SK-N-SH (cell line): ENCODE measurements at regions not wholly inside any gene's neighbourhood (a gene's known extent, or its start where the extent isn't known, plus 50 kb on each side); places are given as distances from the start of the nearest gene placed in this dataset.

Experiments
- CTCF ChIA-PET: fragments of 300-600, 350-600 bp; formaldehyde crosslinking; extraction: SDS; loops from one replicate; lab custom pipeline; 2021; lab: Yijun Ruan, JAX
- POLR2A ChIA-PET: fragments of 350-600 bp; sonication (Branson Sonifier 250); formaldehyde crosslinking; extraction: SDS; loops from one replicate; lab custom pipeline; 2020; ENCODE audit warnings: antibody characterized with exemption, inconsistent platforms; lab: Yijun Ruan, JAX
- DNase-seq: peaks from one replicate; pipeline ENCODE4 v3.0.0; 2012
- H2AFZ ChIP-seq: fragments of 200-600 bp; sonication (generic); 2 replicates; pipeline ENCODE4 v1.8.1; 2016; ENCODE audit warnings: antibody characterized with exemption, mild to moderate bottlenecking, low read depth
- H3F3A ChIP-seq: fragments of 200-600 bp; sonication (generic); replicated peaks from 2 replicates; pipeline ENCODE3; 2016; ENCODE audit warnings: antibody characterized with exemption, mild to moderate bottlenecking; ENCODE audit not compliant: insufficient read depth
- H3K27ac ChIP-seq, 2 experiments: fragments of 200-500 bp in 1 of 2; fragments of 200-600 bp in 1 of 2; sonication (Bioruptor generic) in 1 of 2; sonication (generic), shearing (Covaris generic) in 1 of 2; 2 replicates each; pipeline versions ENCODE4 v1.5.1 to v1.6.1; 2014 to 2016; ENCODE audit warnings: low read depth in 2 of 2, inconsistent platforms in 1 of 2, low read length in 1 of 2, mild to moderate bottlenecking in 1 of 2, mixed read lengths in 1 of 2
- H3K27me3 ChIP-seq: fragments of 200-600 bp; sonication (generic), shearing (Covaris generic); 2 replicates; pipeline ENCODE4 v1.6.1; 2016; ENCODE audit warnings: mixed run types; ENCODE audit not compliant: insufficient read depth
- H3K36me3 ChIP-seq, 2 experiments: fragments of 200-500 bp in 1 of 2; fragments of 200-600 bp in 1 of 2; sonication (Bioruptor generic) in 1 of 2; sonication (generic) in 1 of 2; replicated peaks in 1 of 2; 2 replicates each; pipeline versions ENCODE3 to v1.5.1; 2014 to 2016; ENCODE audit warnings: low read length in 1 of 2, mild to moderate bottlenecking in 1 of 2; ENCODE audit not compliant: insufficient read depth in 2 of 2, control insufficient read depth in 1 of 2
- H3K4me1 ChIP-seq, 2 experiments: fragments of 200-500 bp in 1 of 2; fragments of 200-600 bp in 1 of 2; sonication (Bioruptor generic) in 1 of 2; sonication (generic), shearing (Covaris generic) in 1 of 2; 2 replicates each; pipeline versions ENCODE4 v1.5.1 to v1.6.1; 2014 to 2016; ENCODE audit warnings: low read depth in 1 of 2, low read length in 1 of 2, mixed run types in 1 of 2; ENCODE audit not compliant: insufficient read depth in 2 of 2, control insufficient read depth in 1 of 2
- H3K4me2 ChIP-seq: fragments of 200-600 bp; sonication (generic), shearing (Covaris generic); 2 replicates; pipeline ENCODE4 v1.6.1; 2017; ENCODE audit warnings: mixed run types
- H3K4me3 ChIP-seq, 2 experiments: fragments of 200-500 bp in 1 of 2; fragments of 200-600 bp in 1 of 2; sonication (Bioruptor generic) in 1 of 2; sonication (generic), shearing (Covaris generic) in 1 of 2; 2 replicates each; pipeline versions ENCODE4 v1.5.1 to v1.8.1; 2014 to 2016; ENCODE audit warnings: low read depth in 2 of 2, inconsistent platforms in 1 of 2, low read length in 1 of 2, mild to moderate bottlenecking in 1 of 2, mixed read lengths in 1 of 2, moderate library complexity in 1 of 2
- H3K79me2 ChIP-seq: fragments of 200-600 bp; sonication (generic); 2 replicates; pipeline ENCODE4 v1.8.1; 2017; ENCODE audit warnings: mild to moderate bottlenecking; ENCODE audit not compliant: insufficient read depth
- H3K9ac ChIP-seq: fragments of 200-600 bp; sonication (generic); 2 replicates; pipeline ENCODE4 v1.6.1; 2017; ENCODE audit warnings: mixed run types
- H3K9me2 ChIP-seq: fragments of 200-600 bp; sonication (generic); 2 replicates; pipeline ENCODE4 v1.6.1; 2017; ENCODE audit warnings: mixed run types
- H3K9me3 ChIP-seq: fragments of 200-600 bp; sonication (generic); 2 replicates; pipeline ENCODE4 v1.6.1; 2017; ENCODE audit warnings: mixed run types, mild to moderate bottlenecking, moderate library complexity
- H4K20me1 ChIP-seq: fragments of 200-600 bp; sonication (generic); 2 replicates; pipeline ENCODE4 v1.6.1; 2017; ENCODE audit warnings: mild to moderate bottlenecking, mixed run types; ENCODE audit not compliant: insufficient read depth
- CHD2 ChIP-seq: fragments of 150-350 bp; IDR thresholded peaks from 2 replicates; pipeline ENCODE4 v1.6.1; 2018; ENCODE audit warnings: low read length; ENCODE audit not compliant: partially characterized antibody
- ELF1 ChIP-seq: IDR thresholded peaks from 2 replicates; pipeline ENCODE4 v1.4.0; 2012
- FOXM1 ChIP-seq: IDR thresholded peaks from 2 replicates; pipeline ENCODE4 v1.4.0; 2012; ENCODE audit warnings: low read depth, mild to moderate bottlenecking
- GATA2 ChIP-seq: sonication (generic); formaldehyde crosslinking; IDR thresholded peaks from 2 replicates; pipeline ENCODE4 v1.5.0; 2020; ENCODE audit warnings: mild to moderate bottlenecking, missing genetic modification reagents
- JUND ChIP-seq: IDR thresholded peaks from 2 replicates; pipeline ENCODE4 v1.4.0; 2012
- MEF2A ChIP-seq: IDR thresholded peaks from 2 replicates; pipeline ENCODE4 v1.4.0; 2012; ENCODE audit warnings: low read depth, borderline replicate concordance
- MXI1 ChIP-seq: IDR thresholded peaks from 2 replicates; pipeline ENCODE4 v1.6.1; 2012; ENCODE audit warnings: mild to moderate bottlenecking, low read depth, low read length, improper control_type of control experiment
- NRF1 ChIP-seq: IDR thresholded peaks from 2 replicates; pipeline ENCODE4 v1.6.1; 2012; ENCODE audit warnings: low read depth, mild to moderate bottlenecking, low read length
- POLR2AphosphoS5 ChIP-seq: IDR thresholded peaks from 2 replicates; pipeline ENCODE4 v1.6.1; 2012; ENCODE audit warnings: low read depth, low read length
- RAD21 ChIP-seq: IDR thresholded peaks from 2 replicates; pipeline ENCODE4 v1.6.1; 2012; ENCODE audit warnings: mild to moderate bottlenecking, low read length
- REST ChIP-seq: IDR thresholded peaks from 2 replicates; pipeline ENCODE4 v1.6.1; 2012; ENCODE audit warnings: mild to moderate bottlenecking, low read depth, low read length, moderate library complexity
- SIN3A ChIP-seq: IDR thresholded peaks from 2 replicates; pipeline ENCODE4 v1.6.1; 2012; ENCODE audit warnings: low read depth, mild to moderate bottlenecking, low read length, moderate library complexity, borderline replicate concordance
- SMC3 ChIP-seq: IDR thresholded peaks from 2 replicates; pipeline ENCODE4 v1.6.1; 2012; ENCODE audit warnings: low read depth, low read length, improper control_type of control experiment
- TAF1 ChIP-seq: IDR thresholded peaks from 2 replicates; pipeline ENCODE4 v1.6.1; 2012; ENCODE audit warnings: low read depth, mild to moderate bottlenecking, low read length, moderate library complexity, borderline replicate concordance
- TEAD4 ChIP-seq: IDR thresholded peaks from 2 replicates; pipeline ENCODE4 v1.4.0; 2012; ENCODE audit warnings: mild to moderate bottlenecking, borderline replicate concordance; ENCODE audit not compliant: insufficient read depth
- USF1 ChIP-seq: IDR thresholded peaks from 2 replicates; pipeline ENCODE4 v1.4.0; 2012; ENCODE audit warnings: low read depth, borderline replicate concordance
- USF2 ChIP-seq: fragments of 150-350 bp; IDR thresholded peaks from 2 replicates; pipeline ENCODE4 v1.6.1; 2017; ENCODE audit warnings: antibody characterized with exemption, low read length, low read depth, borderline replicate concordance
- YY1 ChIP-seq: IDR thresholded peaks from 2 replicates; pipeline ENCODE4 v1.4.0; 2012; ENCODE audit warnings: low read depth, mild to moderate bottlenecking
- WGBS: methylation state at CpG from one replicate; pipeline ENCODE4 v1.1.6; 2017; ENCODE audit warnings: low lambda C conversion rate; 5-methylcytosine and 5-hydroxymethylcytosine counted together

DNA sequence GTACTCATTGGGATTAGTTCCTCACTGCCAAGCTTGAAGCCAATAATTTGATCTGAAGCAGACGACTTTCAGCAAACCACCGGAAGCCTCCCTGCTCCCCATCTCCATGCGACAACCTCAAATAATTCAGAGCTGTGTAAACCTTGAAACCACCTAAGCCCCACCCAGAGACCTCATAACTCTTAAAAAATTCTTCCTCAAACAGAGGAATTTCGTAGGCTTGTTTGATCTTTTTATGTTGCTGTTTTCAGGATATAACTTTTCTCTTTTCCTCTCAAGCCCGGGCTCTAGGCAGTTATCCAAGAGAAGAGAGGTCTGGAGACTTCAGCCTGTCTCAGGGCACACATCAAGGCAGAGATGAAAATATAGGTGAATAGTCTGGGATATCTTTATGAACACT lies 311.6 kb downstream of the KCNRG start:
- Histone ChIP-seq H3K4me1 (no peaks in the 10 kb centered on the region), H3F3A (no peaks in the 10 kb centered on the region), H2AFZ (no peak overlapping the region), H3K4me2 (no peak overlapping the region), H3K9me3 (peaks cover 6% of the 10 kb centered on the region; the same call in 1 of the 2 replicates), H3K36me3 (no peaks in the 10 kb centered on the region), H3K9ac (no peak overlapping the region), H3K4me3 (no peak overlapping the region)
- WGBS = 61% methylated on average over 5 of the region's 5 CpGs
- no peak for DNase-seq
- CTCF ChIA-PET = no interaction called here
- TF ChIP-seq TEAD4 (no peak), USF1 (no peak), YY1 (no peak), SIN3A (no peak), CHD2 (no peak), TAF1 (no peak), POLR2AphosphoS5 (no peak), NRF1 (no peak), REST (no peak), MXI1 (no peak), RAD21 (no peak), SMC3 (no peak), MEF2A (no peak), JUND (no peak), ELF1 (no peak), GATA2 (CRISPR knock-in tag) (no peak), USF2 (no peak), FOXM1 (no peak)
- TF ChIP-seq, all 33 proteins: peak for 0
- Histone ChIP-seq H3K79me2 (no peaks in the 10 kb centered on the region), H4K20me1 (no peaks in the 10 kb centered on the region), H3K27ac (no peak overlapping the region), H3K27me3 (no peaks in the 10 kb centered on the region), H3K9me2 (no peaks in the 10 kb centered on the region)
- POLR2A ChIA-PET = no interaction called here
